ENCODE measurements at regions not wholly inside any gene's neighbourhood (a gene's known extent, or its start where the extent isn't known, plus 50 kb on each side); places are given as distances from the start of the nearest gene placed in this dataset.

GRCh38 chr2:64325852-64326577 lies 127.9 kb upstream of the LGALSL start:
- TF ChIP-seq, protein P1, sequence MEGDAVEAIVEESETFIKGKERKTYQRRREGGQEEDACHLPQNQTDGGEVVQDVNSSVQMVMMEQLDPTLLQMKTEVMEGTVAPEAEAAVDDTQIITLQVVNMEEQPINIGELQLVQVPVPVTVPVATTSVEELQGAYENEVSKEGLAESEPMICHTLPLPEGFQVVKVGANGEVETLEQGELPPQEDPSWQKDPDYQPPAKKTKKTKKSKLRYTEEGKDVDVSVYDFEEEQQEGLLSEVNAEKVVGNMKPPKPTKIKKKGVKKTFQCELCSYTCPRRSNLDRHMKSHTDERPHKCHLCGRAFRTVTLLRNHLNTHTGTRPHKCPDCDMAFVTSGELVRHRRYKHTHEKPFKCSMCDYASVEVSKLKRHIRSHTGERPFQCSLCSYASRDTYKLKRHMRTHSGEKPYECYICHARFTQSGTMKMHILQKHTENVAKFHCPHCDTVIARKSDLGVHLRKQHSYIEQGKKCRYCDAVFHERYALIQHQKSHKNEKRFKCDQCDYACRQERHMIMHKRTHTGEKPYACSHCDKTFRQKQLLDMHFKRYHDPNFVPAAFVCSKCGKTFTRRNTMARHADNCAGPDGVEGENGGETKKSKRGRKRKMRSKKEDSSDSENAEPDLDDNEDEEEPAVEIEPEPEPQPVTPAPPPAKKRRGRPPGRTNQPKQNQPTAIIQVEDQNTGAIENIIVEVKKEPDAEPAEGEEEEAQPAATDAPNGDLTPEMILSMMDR (conservative IDR thresholded peaks at IDR 0.05 in 1 of 2, IDR thresholded peaks at IDR 0.05 in 1 of 2; ENCODE audit: low read depth in 1 of 2, low read length in 2 of 2) = no peak
- no peak for TF ChIP-seq EZH2 (IDR thresholded peaks at IDR 0.05; ENCODE audit: low read length, missing control alignments)

All from fibroblast of lung (primary cell).